ENCODE measurements at regions not wholly inside any gene's neighbourhood (a gene's known extent, or its start where the extent isn't known, plus 50 kb on each side); places are given as distances from the start of the nearest gene placed in this dataset.
"Not testable (repeated sequence)": the region's sequence is repeated elsewhere in the genome, so short reads cannot be mapped to it uniquely, and the experiment has no call there.

- no peak for DNase-seq (ENCODE audit: low read depth in 2 of 2)
Observed at GRCh38 chr9:129414377-129414992, 206.4 kb downstream of the C9orf50 start.

- peak; percentile 92 to 93 for DNase-seq (ENCODE audit: low read depth in 2 of 2)
Observed at GRCh38 chr9:129413537-129414376, 207.1 kb downstream of the C9orf50 start.

- DNase-seq (ENCODE audit: low read depth in 2 of 2), result no peak
Observed at GRCh38 chr9:129412814-129413536, 207.9 kb downstream of the C9orf50 start.

- DNase-seq (ENCODE audit: low read depth in 2 of 2), result not testable (repeated sequence)
Observed at GRCh38 chr9:129412176-129412813, 208.6 kb downstream of the C9orf50 start.

- DNase-seq (ENCODE audit: low read depth in 2 of 2), result no peak
Observed at GRCh38 chr9:129411501-129412175, 209.3 kb downstream of the C9orf50 start.

- no peak for DNase-seq (ENCODE audit: low read depth in 2 of 2)
Observed at GRCh38 chr9:129410226-129410625, 210.7 kb downstream of the C9orf50 start.

- DNase-seq (ENCODE audit: low read depth in 2 of 2), result no peak
Observed at GRCh38 chr9:129408535-129409215, 212.2 kb downstream of the C9orf50 start.

GRCh38 chr9:129407905-129408452 is 212.9 kb downstream of the C9orf50 start:
- DNase-seq (ENCODE audit: low read depth in 2 of 2), result no peak

- DNase-seq (ENCODE audit: low read depth in 2 of 2), result no peak
Observed at GRCh38 chr9:129406278-129407225, 214.3 kb downstream of the C9orf50 start.

GRCh38 chr9:129405827-129406213 is 215.1 kb downstream of the C9orf50 start:
- no peak for DNase-seq (ENCODE audit: low read depth in 2 of 2)

- DNase-seq (ENCODE audit: low read depth in 2 of 2), result peak; percentile 70
Observed at GRCh38 chr9:129405089-129405826, 215.6 kb downstream of the C9orf50 start.

GRCh38 chr9:129404621-129405020 is 216.3 kb downstream of the C9orf50 start:
- no peak for DNase-seq (ENCODE audit: low read depth in 2 of 2)

GRCh38 chr9:129403779-129404620 is 216.9 kb downstream of the C9orf50 start:
- no peak for DNase-seq (ENCODE audit: low read depth in 2 of 2)

- DNase-seq (ENCODE audit: low read depth in 2 of 2), result no peak
Observed at GRCh38 chr9:129402931-129403778, 217.7 kb downstream of the C9orf50 start.

- DNase-seq (ENCODE audit: low read depth in 2 of 2), result no peak
Observed at GRCh38 chr9:129402371-129402739, 218.5 kb downstream of the C9orf50 start.

- DNase-seq (ENCODE audit: low read depth in 2 of 2), result no peak
Observed at GRCh38 chr9:129401623-129402370, 219.1 kb downstream of the C9orf50 start.
